Gastroesophageal sphincter (tissue), 3 donors: ENCODE measurements at regions not wholly inside any gene's neighbourhood (a gene's known extent, or its start where the extent isn't known, plus 50 kb on each side); places are given as distances from the start of the nearest gene placed in this dataset.

Experiments used
- POLR2A ChIP-seq, 2 donors: fragments of 450-650 bp; IDR thresholded peaks; one replicate each; pipeline ENCODE4 v1.6.1; 2017; ENCODE audit warnings: antibody characterized with exemption in 2 of 2, mild to moderate bottlenecking in 2 of 2, moderate library complexity in 1 of 2
- TF ChIP-seq, protein P1 (sequence below), 4 experiments: fragments of 200-600 bp in 2 of 4; fragments of 450-650 bp in 2 of 4; sonication (generic) in 1 of 4; IDR thresholded peaks; one replicate each; pipeline ENCODE4 v1.5.1; 2017 to 2019; ENCODE audit warnings: antibody characterized with exemption in 4 of 4, mild to moderate bottlenecking in 2 of 4, moderate library complexity in 2 of 4

DNA sequence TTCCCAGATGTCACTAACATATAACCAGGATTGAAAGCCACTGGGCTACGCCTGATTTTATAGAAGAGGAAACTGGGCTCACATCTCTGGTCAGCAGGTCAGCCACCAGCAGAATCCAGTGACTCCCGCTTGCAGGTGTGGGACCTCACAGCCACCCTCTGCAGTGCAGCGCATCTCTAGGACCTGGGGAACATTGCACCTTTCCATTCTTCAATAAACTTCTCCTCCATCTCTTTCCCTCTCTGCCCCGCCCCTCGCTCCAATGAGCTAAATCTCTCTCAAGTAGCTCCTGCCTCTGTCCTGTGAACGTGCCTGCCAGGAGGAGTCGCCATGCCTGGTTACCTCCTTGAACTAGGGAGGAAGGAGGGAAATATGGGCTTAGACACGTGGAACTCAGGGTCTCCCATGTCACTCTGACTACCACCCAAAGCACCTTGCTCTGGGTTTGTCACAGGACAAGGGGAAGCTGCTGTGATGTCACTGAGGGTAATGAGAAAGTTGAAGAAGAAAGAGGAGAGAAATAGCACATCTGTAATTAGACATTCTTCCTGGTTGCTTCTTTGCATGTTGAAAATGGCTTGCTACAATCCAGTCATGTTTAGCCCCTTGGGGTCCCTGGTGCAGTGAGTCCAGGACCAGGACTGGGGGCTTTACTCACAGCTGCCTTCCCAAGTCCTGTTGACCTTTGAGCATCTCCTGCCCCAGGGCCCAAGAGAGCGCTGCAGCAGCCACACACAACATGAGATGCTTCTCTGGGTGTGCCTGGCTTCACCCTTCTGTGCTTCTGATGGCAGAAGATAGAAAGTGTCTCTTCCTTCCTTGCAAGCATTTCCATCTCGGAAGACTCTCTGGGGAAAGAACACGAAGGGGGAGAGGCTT lies 469.4 kb downstream of the PREX1 start:
- no peak for TF ChIP-seq POLR2A (IDR thresholded peaks at IDR 0.05)
- TF ChIP-seq, protein P1, sequence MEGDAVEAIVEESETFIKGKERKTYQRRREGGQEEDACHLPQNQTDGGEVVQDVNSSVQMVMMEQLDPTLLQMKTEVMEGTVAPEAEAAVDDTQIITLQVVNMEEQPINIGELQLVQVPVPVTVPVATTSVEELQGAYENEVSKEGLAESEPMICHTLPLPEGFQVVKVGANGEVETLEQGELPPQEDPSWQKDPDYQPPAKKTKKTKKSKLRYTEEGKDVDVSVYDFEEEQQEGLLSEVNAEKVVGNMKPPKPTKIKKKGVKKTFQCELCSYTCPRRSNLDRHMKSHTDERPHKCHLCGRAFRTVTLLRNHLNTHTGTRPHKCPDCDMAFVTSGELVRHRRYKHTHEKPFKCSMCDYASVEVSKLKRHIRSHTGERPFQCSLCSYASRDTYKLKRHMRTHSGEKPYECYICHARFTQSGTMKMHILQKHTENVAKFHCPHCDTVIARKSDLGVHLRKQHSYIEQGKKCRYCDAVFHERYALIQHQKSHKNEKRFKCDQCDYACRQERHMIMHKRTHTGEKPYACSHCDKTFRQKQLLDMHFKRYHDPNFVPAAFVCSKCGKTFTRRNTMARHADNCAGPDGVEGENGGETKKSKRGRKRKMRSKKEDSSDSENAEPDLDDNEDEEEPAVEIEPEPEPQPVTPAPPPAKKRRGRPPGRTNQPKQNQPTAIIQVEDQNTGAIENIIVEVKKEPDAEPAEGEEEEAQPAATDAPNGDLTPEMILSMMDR (IDR thresholded peaks at IDR 0.05) = no peak
